A673 (cell line): ENCODE measurements at regions not wholly inside any gene's neighbourhood (a gene's known extent, or its start where the extent isn't known, plus 50 kb on each side); places are given as distances from the start of the nearest gene placed in this dataset.

Experiments used
- CTCF ChIP-seq: fragments of 300-800, 200-600 bp; sonication (generic); conservative IDR thresholded peaks from 2 replicates; pipeline ENCODE4 v1.5.1; 2017; ENCODE audit warnings: low read depth, mild to moderate bottlenecking, antibody characterized with exemption, low read length, moderate library complexity, mixed read lengths
- EZH2 ChIP-seq: fragments of 200-600 bp; sonication (generic); IDR thresholded peaks from 2 replicates; pipeline ENCODE4 v1.6.1; 2017; ENCODE audit warnings: borderline replicate concordance, low read depth, mild to moderate bottlenecking, mixed read lengths, antibody characterized with exemption, low read length; ENCODE audit not compliant: poor library complexity, severe bottlenecking

GRCh38 chr1:103218369-103218768 lies 110.0 kb upstream of the COL11A1 start:
- TF ChIP-seq EZH2 (no peak), CTCF (no peak)
